CD8-positive, alpha-beta memory T cell (primary cell): ENCODE measurements at regions not wholly inside any gene's neighbourhood (a gene's known extent, or its start where the extent isn't known, plus 50 kb on each side); places are given as distances from the start of the nearest gene placed in this dataset.
"Not testable (repeated sequence)": the region's sequence is repeated elsewhere in the genome, so short reads cannot be mapped to it uniquely, and the experiment has no call there.

Experiments used
- CTCF ChIA-PET: fragments of 350-600 bp; sonication (Branson Sonifier 250); formaldehyde crosslinking; loops from one replicate; lab custom pipeline; 2021; ENCODE audit warnings: antibody characterized with exemption; lab: Charles Lee
- POLR2A ChIA-PET: fragments of 350-600 bp; sonication (Branson Sonifier 250); formaldehyde crosslinking; loops from one replicate; lab custom pipeline; 2021; ENCODE audit warnings: antibody characterized with exemption; lab: Charles Lee
- DNase-seq, 5 donors: peaks; one replicate each; pipeline versions ENCODE4 v3.0.0 to v3.0.0-alpha.2; 2020 to 2022; ENCODE audit warnings: mixed read lengths in 1 of 5
- H3K27ac ChIP-seq: one replicate; pipeline ENCODE4 v1.7.0; 2013; ENCODE audit warnings: low read depth, mild to moderate bottlenecking, low read length, moderate library complexity
- H3K27me3 ChIP-seq: 2 replicates; pipeline ENCODE4 v1.7.0; 2013; ENCODE audit warnings: low read length, mild to moderate bottlenecking; ENCODE audit not compliant: insufficient read depth, poor library complexity, severe bottlenecking
- H3K36me3 ChIP-seq: 2 replicates; pipeline ENCODE4 v1.7.0; 2013; ENCODE audit warnings: mild to moderate bottlenecking, low read length, moderate library complexity; ENCODE audit not compliant: insufficient read depth
- H3K4me1 ChIP-seq: 2 replicates; pipeline ENCODE4 v1.7.0; 2013; ENCODE audit warnings: mild to moderate bottlenecking, low read length, moderate library complexity; ENCODE audit not compliant: insufficient read depth
- H3K4me3 ChIP-seq: 2 replicates; pipeline ENCODE4 v1.7.0; 2013; ENCODE audit warnings: mild to moderate bottlenecking, low read length
- H3K9me3 ChIP-seq: 2 replicates; pipeline ENCODE4 v1.7.0; 2013; ENCODE audit warnings: mild to moderate bottlenecking, low read length
- H3K27ac Mint-ChIP-seq, 8 donors: one replicate each; pipeline ENCODE4 v1.8.0; 2020 to 2021; ENCODE audit warnings: mixed read lengths in 8 of 8, mild to moderate bottlenecking in 6 of 8, inconsistent platforms in 3 of 8, moderate library complexity in 3 of 8
- H3K27me3 Mint-ChIP-seq, 2 donors: one replicate each; pipeline ENCODE4 v1.8.0; 2020 to 2021; ENCODE audit warnings: mixed read lengths in 2 of 2, mild to moderate bottlenecking in 1 of 2, moderate library complexity in 1 of 2
- H3K36me3 Mint-ChIP-seq, 3 donors: one replicate each; pipeline ENCODE4 v1.8.0; 2020 to 2021; ENCODE audit warnings: mixed read lengths in 3 of 3, inconsistent platforms in 1 of 3, mild to moderate bottlenecking in 1 of 3
- H3K4me1 Mint-ChIP-seq, 3 donors: one replicate each; pipeline ENCODE4 v1.8.0; 2020 to 2021; ENCODE audit warnings: mixed read lengths in 3 of 3, inconsistent platforms in 1 of 3, mild to moderate bottlenecking in 1 of 3
- H3K4me3 Mint-ChIP-seq, 7 donors: one replicate each; pipeline ENCODE4 v1.8.0; 2020 to 2021; ENCODE audit warnings: mixed read lengths in 7 of 7, mild to moderate bottlenecking in 6 of 7, moderate library complexity in 4 of 7, inconsistent platforms in 2 of 7
- H3K9me3 Mint-ChIP-seq, 5 donors: one replicate each; pipeline ENCODE4 v1.8.0; 2020 to 2022; ENCODE audit warnings: mixed read lengths in 5 of 5, mild to moderate bottlenecking in 3 of 5, moderate library complexity in 2 of 5, inconsistent platforms in 1 of 5

GRCh38 chr6:167479901-167480648 lies 155.2 kb downstream of the TTLL2 start:
- H3K27ac ChIP-seq = no peak overlapping the region
- Mint-ChIP-seq H3K36me3 (no peaks in the 10 kb centered on the region), H3K9me3 (peaks cover 0 to 3% (median 0%) of the 10 kb centered on the region in 5 donors), H3K4me3 (no peak overlapping the region), H3K4me1 (no peaks in the 10 kb centered on the region), H3K27me3 (peaks cover 10 to 25% of the 10 kb centered on the region in 2 donors), H3K27ac (no peak overlapping the region)
- no peaks in the 10 kb centered on the region for H3K27me3 ChIP-seq
- ChIA-PET CTCF (no interaction called here), POLR2A (no interaction called here)
- no peaks in the 10 kb centered on the region for H3K4me1 ChIP-seq
- DNase-seq = no peak
- H3K36me3 ChIP-seq = no peaks in the 10 kb centered on the region
- H3K4me3 ChIP-seq = no peak overlapping the region
- no peaks in the 10 kb centered on the region for H3K9me3 ChIP-seq

- no peak overlapping the region for H3K27ac Mint-ChIP-seq
- H3K4me1 ChIP-seq = no peaks in the 10 kb centered on the region
- no peaks in the 10 kb centered on the region for H3K27me3 ChIP-seq
- ChIA-PET POLR2A (no interaction called here), CTCF (no interaction called here)
- no peak overlapping the region for H3K4me3 ChIP-seq
- H3K9me3 Mint-ChIP-seq = peaks cover 0 to 3% (median 0%) of the 10 kb centered on the region in 5 donors
- peaks cover 10 to 25% of the 10 kb centered on the region in 2 donors for H3K27me3 Mint-ChIP-seq
- H3K36me3 ChIP-seq = no peaks in the 10 kb centered on the region
- no peaks in the 10 kb centered on the region for H3K9me3 ChIP-seq
- H3K4me1 Mint-ChIP-seq = no peaks in the 10 kb centered on the region
- no peaks in the 10 kb centered on the region for H3K36me3 Mint-ChIP-seq
- H3K27ac ChIP-seq = no peak overlapping the region
- no peak for DNase-seq
- no peak overlapping the region for H3K4me3 Mint-ChIP-seq
Observed at GRCh38 chr6:167481307-167481926, 156.5 kb downstream of the TTLL2 start.

GRCh38 chr6:167482801-167483200 lies 157.9 kb downstream of the TTLL2 start:
- DNase-seq, H3K36me3 Mint-ChIP-seq, H3K27me3 ChIP-seq, H3K27ac ChIP-seq, H3K9me3 Mint-ChIP-seq, H3K4me3 ChIP-seq, H3K36me3 ChIP-seq, CTCF ChIA-PET, H3K4me1 ChIP-seq, H3K4me3 Mint-ChIP-seq, H3K4me1 Mint-ChIP-seq, POLR2A ChIA-PET, H3K27ac Mint-ChIP-seq, H3K9me3 ChIP-seq: not testable (repeated sequence)
- peaks cover 5 to 25% of the 10 kb centered on the region in 2 donors for H3K27me3 Mint-ChIP-seq

DNA sequence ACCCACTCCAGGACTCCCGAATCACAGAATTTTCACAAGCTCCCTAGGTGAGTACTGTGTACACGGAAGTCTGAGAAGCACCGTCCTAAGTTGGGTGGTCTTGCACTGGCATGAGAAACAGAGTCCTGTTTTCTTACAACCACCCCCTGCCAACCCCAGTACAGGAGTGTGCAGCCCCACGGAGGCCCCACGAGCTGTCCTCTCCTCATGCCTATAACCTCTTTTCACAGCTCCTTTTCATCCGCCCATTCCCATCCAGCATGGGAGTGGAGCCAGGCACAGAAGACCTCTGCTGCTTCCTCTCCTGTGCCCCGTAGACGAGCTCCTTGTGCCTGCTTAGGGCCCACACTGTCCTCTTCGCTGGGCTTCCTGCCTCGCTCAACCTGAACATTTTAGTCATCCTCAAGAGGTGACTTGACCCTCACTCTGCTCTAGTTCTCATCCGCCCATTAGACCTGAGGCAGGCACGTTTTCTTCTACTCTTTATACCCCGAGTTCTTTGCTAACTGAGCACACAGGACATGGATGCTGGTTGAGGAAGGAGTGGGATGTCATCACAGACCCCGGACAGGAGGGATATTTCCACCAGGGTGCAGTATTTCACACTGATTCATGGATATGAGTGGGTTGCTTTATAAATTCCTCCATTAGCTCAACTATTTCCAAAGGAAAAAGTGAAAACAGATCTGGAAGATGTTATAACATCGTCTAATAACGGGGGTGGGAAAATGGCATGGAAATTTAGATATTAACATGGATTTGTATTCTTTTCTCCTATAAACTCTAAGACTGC lies 160.5 kb downstream of the TTLL2 start:
- ChIA-PET CTCF (interaction anchor here (1.3 kb wide), 1 partner anchor 414 kb away, joined by 4 read pairs; no protein-coding TSS in a partner anchor), POLR2A (no interaction called here)
- H3K4me1 Mint-ChIP-seq = no peaks in the 10 kb centered on the region
- Histone ChIP-seq H3K4me1 (no peaks in the 10 kb centered on the region), H3K36me3 (no peaks in the 10 kb centered on the region), H3K27me3 (no peaks in the 10 kb centered on the region), H3K27ac (no peak overlapping the region), H3K9me3 (no peaks in the 10 kb centered on the region), H3K4me3 (no peak overlapping the region)
- no peaks in the 10 kb centered on the region for H3K36me3 Mint-ChIP-seq
- H3K9me3 Mint-ChIP-seq = no peaks in the 10 kb centered on the region
- peaks cover 4 to 25% of the 10 kb centered on the region in 2 donors for H3K27me3 Mint-ChIP-seq
- DNase-seq = no peak
- no peak overlapping the region for H3K4me3 Mint-ChIP-seq
- no peak overlapping the region for H3K27ac Mint-ChIP-seq

DNA sequence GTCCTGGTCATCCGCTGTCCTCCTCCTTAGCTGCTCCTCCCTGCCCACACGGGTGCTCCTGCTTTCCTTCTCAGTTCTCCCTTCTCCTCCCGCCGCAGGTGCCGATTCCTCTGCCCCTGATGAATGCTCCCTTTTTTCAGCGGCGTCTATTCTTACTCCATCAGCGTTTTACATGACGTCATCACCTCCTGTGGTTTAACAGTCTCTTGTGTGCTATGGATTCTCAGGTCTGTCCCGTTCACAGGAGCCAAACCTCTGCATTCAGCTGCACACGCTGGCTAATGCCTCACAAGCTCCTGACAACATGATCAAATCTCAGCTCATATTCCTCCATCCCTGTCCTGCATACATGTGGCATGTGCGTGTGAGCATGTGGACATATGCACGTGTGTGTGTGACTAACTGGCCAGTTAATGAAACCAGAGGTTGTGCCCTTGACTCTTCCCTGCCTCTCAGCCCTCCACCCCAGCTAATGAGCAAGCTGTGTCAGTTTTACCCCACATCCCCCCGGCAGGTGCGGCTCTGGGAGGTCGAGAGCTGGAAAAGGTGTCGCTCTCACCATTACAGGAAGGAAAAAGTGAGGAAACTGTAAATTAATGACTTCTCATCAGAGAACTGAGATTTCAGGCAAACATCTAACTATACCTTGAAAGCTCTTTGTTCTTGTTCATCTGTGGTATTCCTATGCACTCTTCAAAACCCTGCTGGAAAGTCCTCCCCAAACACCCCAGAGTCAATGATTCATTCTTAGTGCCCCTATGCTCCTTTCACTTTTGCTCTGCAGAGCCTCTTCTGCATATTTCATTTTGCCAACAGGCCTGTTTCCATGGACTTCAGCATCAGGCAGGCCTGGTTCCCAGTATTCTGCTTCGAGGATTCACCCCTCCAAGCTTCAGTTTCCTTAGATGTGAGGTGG lies 163.1 kb downstream of the TTLL2 start:
- H3K4me3 Mint-ChIP-seq = no peak overlapping the region
- H3K27me3 ChIP-seq = no peaks in the 10 kb centered on the region
- POLR2A ChIA-PET = no interaction called here

GRCh38 chr6:167491438-167492099 lies 166.7 kb downstream of the TTLL2 start:
- H3K36me3 ChIP-seq = no peaks in the 10 kb centered on the region
- H3K27me3 ChIP-seq = no peaks in the 10 kb centered on the region
- DNase-seq = no peak
- ChIA-PET POLR2A (no interaction called here), CTCF (no interaction called here)
- H3K9me3 ChIP-seq = no peaks in the 10 kb centered on the region
- no peak overlapping the region for H3K4me3 ChIP-seq
- no peaks in the 10 kb centered on the region for H3K4me1 ChIP-seq
- H3K27ac ChIP-seq = no peak overlapping the region
- H3K9me3 Mint-ChIP-seq = peaks cover 0 to 3% (median 0%) of the 10 kb centered on the region in 5 donors
- no peaks in the 10 kb centered on the region for H3K4me1 Mint-ChIP-seq
- no peak overlapping the region for H3K4me3 Mint-ChIP-seq
- no peaks in the 10 kb centered on the region for H3K36me3 Mint-ChIP-seq
- peaks cover 6 to 10% of the 10 kb centered on the region in 2 donors for H3K27me3 Mint-ChIP-seq
- H3K27ac Mint-ChIP-seq = no peak overlapping the region

More for the DNA sequence above, 163.1 kb downstream of the TTLL2 start:
- H3K4me3 ChIP-seq = no peak overlapping the region
- Mint-ChIP-seq H3K27ac (no peak overlapping the region), H3K27me3 (peaks cover 2 to 10% of the 10 kb centered on the region in 2 donors), H3K4me1 (no peaks in the 10 kb centered on the region), H3K36me3 (no peaks in the 10 kb centered on the region), H3K9me3 (no peaks in the 10 kb centered on the region)
- CTCF ChIA-PET = no interaction called here
- no peak for DNase-seq
- H3K36me3 ChIP-seq = no peaks in the 10 kb centered on the region
- no peak overlapping the region for H3K27ac ChIP-seq
- no peaks in the 10 kb centered on the region for H3K9me3 ChIP-seq
- no peaks in the 10 kb centered on the region for H3K4me1 ChIP-seq

DNA sequence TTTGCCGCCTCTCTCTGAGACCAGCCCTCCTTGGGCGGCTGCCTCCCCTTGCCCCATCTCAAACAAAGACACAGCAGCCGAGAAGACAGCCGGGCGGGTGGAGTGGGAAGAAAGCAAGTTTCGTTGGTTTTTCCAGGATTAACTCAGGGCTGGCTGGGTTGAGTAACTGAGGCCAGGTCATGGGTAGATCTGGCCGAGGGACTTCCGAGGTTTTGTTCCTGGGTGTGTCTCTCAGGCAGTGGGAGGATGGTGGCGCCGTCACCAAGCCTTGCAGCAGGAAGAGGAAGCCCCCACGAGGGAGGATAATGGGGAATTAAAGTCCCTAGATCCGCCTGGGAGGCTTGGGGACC lies 167.2 kb downstream of the TTLL2 start:
- no peak overlapping the region for H3K27ac Mint-ChIP-seq
- DNase-seq = no peak
- H3K36me3 Mint-ChIP-seq = no peaks in the 10 kb centered on the region
- no peaks in the 10 kb centered on the region for H3K4me1 Mint-ChIP-seq
- no peaks in the 10 kb centered on the region for H3K4me1 ChIP-seq
- H3K4me3 Mint-ChIP-seq = no peak overlapping the region
- peaks cover 0 to 3% (median 0%) of the 10 kb centered on the region in 5 donors for H3K9me3 Mint-ChIP-seq
- no peaks in the 10 kb centered on the region for H3K27me3 ChIP-seq
- no peak overlapping the region for H3K27ac ChIP-seq
- CTCF ChIA-PET = no interaction called here
- POLR2A ChIA-PET = no interaction called here
- H3K27me3 Mint-ChIP-seq = peaks cover 6 to 10% of the 10 kb centered on the region in 2 donors
- H3K9me3 ChIP-seq = no peaks in the 10 kb centered on the region
- H3K4me3 ChIP-seq = no peak overlapping the region
- H3K36me3 ChIP-seq = no peaks in the 10 kb centered on the region
